ENCODE measurements at regions not wholly inside any gene's neighbourhood (a gene's known extent, or its start where the extent isn't known, plus 50 kb on each side); places are given as distances from the start of the nearest gene placed in this dataset.

DNA sequence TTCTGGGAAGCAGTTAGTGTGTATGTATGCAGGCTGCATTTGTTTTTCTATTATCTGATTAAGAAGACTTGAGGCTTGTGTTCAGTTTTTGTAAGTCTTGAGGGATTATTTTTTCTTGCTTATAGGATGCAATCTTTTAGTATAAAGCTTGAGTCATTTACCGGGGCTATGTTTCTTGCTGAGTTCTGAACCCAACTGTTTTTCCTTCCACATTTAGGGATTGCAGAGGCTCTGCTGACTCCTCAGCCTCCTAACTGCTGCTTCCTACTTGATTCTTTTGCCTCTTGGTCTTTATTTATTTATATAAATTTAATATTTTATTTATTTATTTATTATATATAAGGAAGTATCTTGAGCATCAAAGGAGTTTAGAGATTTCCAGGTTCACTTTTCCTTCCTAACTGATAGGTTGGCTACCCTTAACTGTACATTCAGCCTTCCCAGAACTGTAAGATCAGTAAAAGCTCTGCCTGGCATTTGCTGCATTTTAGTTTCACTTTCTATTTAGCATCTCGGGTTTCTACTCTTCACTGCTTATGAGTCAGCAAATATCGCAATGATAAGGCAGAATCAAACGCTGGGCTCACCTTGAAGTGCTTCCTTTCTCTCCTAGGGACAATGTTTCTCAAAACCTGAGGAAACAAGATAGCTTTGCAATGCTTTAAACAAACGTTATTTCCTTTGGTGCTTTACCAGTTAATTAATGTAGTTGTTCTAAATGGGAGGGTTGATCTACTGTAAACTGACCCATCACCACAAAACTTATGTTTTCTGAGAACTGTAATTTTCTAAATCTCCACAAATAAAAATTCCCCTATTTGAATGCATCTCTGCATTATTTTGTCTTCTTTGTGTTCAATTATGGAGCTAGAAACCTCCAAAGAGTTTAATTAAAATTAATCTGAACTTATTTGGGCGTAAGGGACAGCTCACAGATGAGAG lies 1183.7 kb upstream of the TMEM132C start:
- Histone ChIP-seq H4K20me1 (ENCODE audit: insufficient read depth) (no peaks in the 10 kb centered on the region), H3K4me3 (ENCODE audit: low read length) (no peak overlapping the region), H3K79me2 (replicated peaks; ENCODE audit: insufficient read depth, low read length) (no peaks in the 10 kb centered on the region), H3K36me3 (ENCODE audit: insufficient read depth, low read length) (no peaks in the 10 kb centered on the region), H2AFZ (ENCODE audit: low read depth, low read length) (no peak overlapping the region), H3K9me3 (ENCODE audit: low read length) (no peaks in the 10 kb centered on the region), H3K27me3 (ENCODE audit: insufficient read depth, low read depth, low read length) (no peaks in the 10 kb centered on the region), H3K9ac (ENCODE audit: low read length) (no peak overlapping the region), H3K27ac (ENCODE audit: low read length) (no peak overlapping the region), H3K4me2 (ENCODE audit: low read length) (no peak overlapping the region), H3F3A (ENCODE audit: insufficient read depth, low read length, poor library complexity, severe bottlenecking) (no peaks in the 10 kb centered on the region), H3K9me2 (ENCODE audit: insufficient read depth, low read length) (no peaks in the 10 kb centered on the region)
- no peak for TF ChIP-seq EP300 (conservative IDR thresholded peaks at IDR 0.05; ENCODE audit: poor library complexity, severe bottlenecking)

DNA sequence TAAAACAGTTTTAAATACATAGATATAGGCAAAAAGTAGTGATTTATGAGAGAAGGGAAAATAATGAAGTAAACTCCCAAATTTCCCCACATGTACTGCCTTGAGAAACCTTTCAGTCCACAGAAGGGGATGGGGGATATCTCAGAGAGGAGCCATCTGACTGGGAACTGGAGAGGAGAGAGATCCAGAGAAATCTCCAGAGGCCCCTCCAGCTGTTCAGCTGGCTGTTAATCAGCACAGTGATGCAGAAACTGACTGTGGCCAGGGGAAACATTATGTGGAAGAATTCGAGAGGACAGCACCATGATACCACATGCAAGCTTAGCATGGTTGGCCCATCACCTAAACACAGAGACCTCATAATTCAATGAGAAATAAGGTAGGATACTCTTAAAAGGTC lies 1165.9 kb upstream of the TMEM132C start:
- Histone ChIP-seq H3K4me3 (ENCODE audit: low read length) (no peak overlapping the region), H2AFZ (ENCODE audit: low read depth, low read length) (no peak overlapping the region), H3K27ac (ENCODE audit: low read length) (no peak overlapping the region), H3K27me3 (ENCODE audit: insufficient read depth, low read depth, low read length) (no peaks in the 10 kb centered on the region), H3K36me3 (ENCODE audit: insufficient read depth, low read length) (no peaks in the 10 kb centered on the region), H3K9ac (ENCODE audit: low read length) (no peak overlapping the region), H3K79me2 (replicated peaks; ENCODE audit: insufficient read depth, low read length) (no peaks in the 10 kb centered on the region), H3F3A (ENCODE audit: insufficient read depth, low read length, poor library complexity, severe bottlenecking) (no peaks in the 10 kb centered on the region), H3K9me3 (ENCODE audit: low read length) (no peaks in the 10 kb centered on the region), H3K9me2 (ENCODE audit: insufficient read depth, low read length) (no peaks in the 10 kb centered on the region), H4K20me1 (ENCODE audit: insufficient read depth) (no peaks in the 10 kb centered on the region), H3K4me2 (ENCODE audit: low read length) (no peak overlapping the region)
- TF ChIP-seq MXI1 (conservative IDR thresholded peaks at IDR 0.05; ENCODE audit: poor library complexity, severe bottlenecking) (no peak), RAD21 (conservative IDR thresholded peaks at IDR 0.05) (no peak), POLR2AphosphoS5 (IDR thresholded peaks at IDR 0.05) (no peak), REST (IDR thresholded peaks at IDR 0.05; ENCODE audit: borderline replicate concordance) (no peak), CTCF (IDR thresholded peaks at IDR 0.05; ENCODE audit: poor library complexity, severe bottlenecking) (no peak), EZH2 (IDR thresholded peaks at IDR 0.05; ENCODE audit: borderline replicate concordance, insufficient read depth, low read length, poor library complexity, severe bottlenecking) (no peak), TAF1 (IDR thresholded peaks at IDR 0.05; ENCODE audit: low read depth) (no peak), EP300 (conservative IDR thresholded peaks at IDR 0.05; ENCODE audit: poor library complexity, severe bottlenecking) (no peak), SMC3 (conservative IDR thresholded peaks at IDR 0.05; ENCODE audit: poor library complexity) (no peak)
